Endometrial microvascular endothelial cells (primary cell): ENCODE measurements at regions not wholly inside any gene's neighbourhood (a gene's known extent, or its start where the extent isn't known, plus 50 kb on each side); places are given as distances from the start of the nearest gene placed in this dataset.

ENCODE experiments used
- in situ Hi-C: cut with HindIII; loops from 2 replicates; pipeline ENCODE4 v1.10.0; 2017; ENCODE audit warnings: low sequenced_read_pairs, low pct_unique_long_range_greater_than_20kb; ENCODE audit errors: inconsistent ontology term

DNA sequence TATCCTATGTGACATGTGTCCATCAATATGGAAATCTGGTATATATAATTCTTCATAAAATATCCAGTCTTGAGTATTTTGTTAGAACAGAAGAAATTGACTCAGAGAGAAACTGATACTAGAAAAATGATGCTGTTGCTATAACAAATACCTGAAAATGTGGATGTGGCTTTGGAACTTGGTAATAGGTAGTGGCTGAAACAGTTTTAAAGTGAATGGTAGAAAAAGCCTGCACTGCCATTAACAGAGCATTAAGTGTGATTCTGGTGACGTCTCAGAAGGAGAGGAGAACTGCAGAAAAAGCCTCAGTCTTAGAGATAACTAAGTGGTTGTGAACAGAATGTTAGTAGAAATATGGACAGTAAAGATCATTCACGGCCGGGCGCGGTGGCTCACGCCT lies 634.9 kb upstream of the ZNF608 start:
- in situ Hi-C loops: no loop called here

- in situ Hi-C loops: no loop called here
Measured at GRCh38 chr5:125384071-125384470, 637.6 kb upstream of the ZNF608 start.

- in situ Hi-C loops: no loop called here
Measured at GRCh38 chr5:125390326-125390725, 643.9 kb upstream of the ZNF608 start.

DNA sequence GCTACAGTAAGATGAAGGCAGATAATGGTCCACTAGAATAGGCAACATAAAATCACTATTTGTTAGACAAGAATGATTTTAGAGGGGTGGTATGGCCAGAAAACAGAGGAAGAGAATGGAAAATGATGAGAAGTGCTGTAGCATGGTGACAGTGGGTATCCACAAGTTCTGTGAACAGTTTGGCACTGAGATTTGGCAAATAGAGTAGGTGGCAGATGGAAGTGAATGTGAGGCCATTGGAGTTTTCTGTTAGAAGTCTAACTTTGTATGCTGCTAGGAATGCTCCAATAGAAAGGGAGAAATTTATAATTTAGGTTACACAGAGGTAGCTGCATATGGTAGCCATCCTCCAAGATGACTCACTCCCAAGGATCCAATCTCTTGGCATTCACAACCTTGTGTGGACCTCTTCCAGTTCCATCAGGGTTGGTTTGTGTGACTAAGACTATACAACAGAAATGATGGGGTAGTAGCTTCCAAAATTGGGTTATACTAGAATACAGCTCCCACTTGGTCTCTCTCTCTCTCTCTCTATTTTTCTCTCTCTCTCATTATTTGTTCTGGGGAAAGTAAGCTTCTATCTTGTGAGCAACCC lies 646.9 kb upstream of the ZNF608 start:
- in situ Hi-C loops: no loop called here

DNA sequence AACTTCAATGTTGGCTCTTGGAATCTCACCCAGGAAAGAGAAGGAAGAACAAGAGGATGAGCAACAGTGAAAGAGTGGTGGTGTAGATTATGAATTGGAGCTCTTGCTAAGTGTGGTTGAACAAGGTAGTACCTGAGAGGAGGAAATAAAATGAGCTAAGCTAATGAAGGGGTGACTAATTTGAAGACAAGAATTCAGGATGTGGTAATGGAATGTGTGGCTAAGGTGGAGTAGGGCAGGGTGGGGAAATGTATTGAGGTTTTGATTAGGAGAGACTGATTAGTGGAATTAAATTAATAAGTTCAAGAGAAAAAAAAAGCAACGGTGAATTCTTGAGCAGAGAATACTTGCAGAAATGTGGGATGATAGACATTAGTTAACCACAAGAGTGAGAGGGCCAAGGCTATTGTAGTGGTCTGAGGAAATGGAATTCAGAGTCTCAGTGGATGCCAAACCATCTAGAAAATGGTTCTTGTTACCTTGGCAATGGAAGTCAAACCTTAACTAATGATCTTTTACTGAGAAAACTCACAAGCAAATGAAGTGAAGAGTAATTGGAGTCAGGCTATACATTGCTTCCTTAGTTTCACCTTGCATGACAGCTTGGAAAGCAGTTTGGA lies 648.3 kb upstream of the ZNF608 start:
- in situ Hi-C loops: no loop called here

GRCh38 chr5:125396462-125396861 lies 650.0 kb upstream of the ZNF608 start:
- in situ Hi-C loops: no loop called here

GRCh38 chr5:125398466-125398865 lies 652.0 kb upstream of the ZNF608 start:
- in situ Hi-C loops: no loop called here

- in situ Hi-C loops: no loop called here
Measured at GRCh38 chr5:125399885-125400284, 653.4 kb upstream of the ZNF608 start.

DNA sequence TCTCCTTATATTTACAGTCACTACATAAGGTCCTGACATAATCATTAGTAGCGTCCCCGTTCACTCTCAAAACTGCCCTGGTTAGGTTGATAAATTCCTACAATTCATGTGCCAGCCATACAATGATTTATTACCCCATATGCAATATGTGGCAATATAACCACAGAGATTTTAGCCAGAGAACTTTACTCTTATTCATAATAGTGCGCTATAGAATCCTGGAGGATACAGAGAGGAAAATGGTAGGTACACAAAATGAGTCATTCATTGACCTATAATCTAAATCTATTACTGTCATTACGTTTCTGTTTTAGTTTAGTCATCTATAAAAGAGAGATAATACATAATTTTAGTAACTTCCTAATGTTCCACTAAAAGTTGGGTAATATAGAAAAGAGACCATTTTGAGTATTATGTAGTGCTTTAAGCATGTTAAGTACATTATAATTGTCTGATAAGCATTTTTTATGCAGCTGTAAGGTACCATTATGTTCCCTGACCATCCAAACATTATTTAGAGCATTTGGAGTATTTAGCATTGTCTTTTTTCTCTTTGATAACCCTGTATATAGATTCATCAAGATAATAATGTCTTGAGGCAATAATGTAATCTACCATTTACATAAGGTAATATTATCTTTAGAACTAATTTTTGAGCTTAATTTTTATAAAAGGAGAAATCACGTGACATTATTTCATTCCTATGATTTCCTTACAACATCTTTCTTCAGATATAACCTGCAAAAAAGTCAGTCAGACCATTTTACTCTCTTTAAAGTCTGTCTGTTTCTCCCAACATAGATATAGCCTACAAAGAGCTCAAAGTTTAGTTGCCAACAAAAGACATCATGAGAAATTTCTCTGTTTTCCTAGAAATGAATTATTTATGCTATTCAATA lies 655.5 kb upstream of the ZNF608 start:
- in situ Hi-C loops: no loop called here

DNA sequence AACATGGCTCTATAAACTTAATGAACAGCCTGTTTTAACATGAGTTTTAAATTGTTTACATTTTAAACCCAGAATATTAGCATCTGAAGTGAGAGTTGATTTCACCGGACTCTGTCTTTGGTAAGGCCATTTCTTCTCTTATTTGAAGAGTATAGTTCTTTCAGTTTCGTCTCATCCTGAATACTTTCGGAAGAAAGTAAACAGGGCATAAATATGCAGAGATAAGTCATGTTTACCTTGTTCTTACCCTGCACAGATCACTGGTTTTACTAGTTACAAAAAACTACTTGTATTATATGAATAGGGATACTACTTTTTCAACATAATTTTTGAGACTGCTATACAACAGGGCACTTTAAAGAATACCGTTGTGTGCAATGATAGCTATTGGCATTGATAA lies 656.3 kb upstream of the ZNF608 start:
- in situ Hi-C loops: no loop called here

DNA sequence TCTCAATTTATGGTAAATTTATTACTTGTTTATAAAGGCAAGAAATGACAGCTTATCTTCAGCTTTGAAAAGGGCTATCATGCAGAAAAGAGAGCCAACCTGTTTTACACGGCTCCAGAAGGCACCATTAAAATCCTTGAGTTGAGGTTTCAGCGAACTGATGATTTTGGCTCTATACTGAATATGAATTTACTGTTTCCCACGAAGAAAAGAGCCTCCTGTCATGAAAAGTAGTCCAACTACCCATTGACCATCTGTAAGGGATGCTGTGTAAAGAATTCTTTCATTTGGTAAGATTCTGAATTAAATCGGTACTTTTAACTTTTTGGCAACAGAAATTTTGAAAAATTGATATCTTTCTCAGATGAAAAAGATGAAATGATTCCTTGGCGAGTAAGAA lies 657.6 kb upstream of the ZNF608 start:
- in situ Hi-C loops: no loop called here

DNA sequence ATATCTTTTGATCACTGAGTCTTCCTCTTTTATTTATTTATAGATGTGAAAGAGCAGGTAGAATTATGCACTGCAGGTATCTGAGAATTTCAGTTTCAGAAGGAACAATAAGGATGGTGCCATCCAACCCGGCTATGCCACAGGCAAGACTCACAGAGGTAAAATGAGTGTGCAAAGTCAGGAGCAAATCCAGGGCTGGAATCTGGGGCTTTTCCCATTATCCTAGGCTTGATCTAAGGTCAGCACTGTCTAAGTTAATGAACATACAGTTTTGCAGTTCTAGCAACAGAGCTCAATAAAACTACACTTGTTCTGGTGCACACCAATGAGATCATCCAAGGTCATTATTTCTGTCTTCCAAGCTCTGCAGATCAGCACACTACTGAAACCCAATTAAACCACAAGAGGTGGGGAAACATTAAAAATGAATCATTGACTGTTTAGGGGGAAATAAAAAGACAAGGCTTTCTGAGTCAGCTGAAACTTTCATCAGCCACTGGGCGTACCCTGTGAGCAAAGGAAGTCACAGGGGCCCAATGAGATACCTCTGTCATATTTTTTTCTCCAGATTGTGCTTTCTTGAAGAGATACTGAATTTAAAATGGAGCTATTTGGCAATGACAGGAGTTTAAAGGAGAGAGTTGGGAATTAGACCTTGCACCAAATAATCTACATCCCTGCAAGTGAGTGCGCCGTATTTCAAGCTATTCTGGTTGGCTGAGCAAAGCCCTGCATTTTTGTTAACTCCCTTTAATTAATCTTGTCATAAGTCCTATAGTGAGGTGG lies 662.2 kb upstream of the ZNF608 start:
- in situ Hi-C loops: no loop called here

DNA sequence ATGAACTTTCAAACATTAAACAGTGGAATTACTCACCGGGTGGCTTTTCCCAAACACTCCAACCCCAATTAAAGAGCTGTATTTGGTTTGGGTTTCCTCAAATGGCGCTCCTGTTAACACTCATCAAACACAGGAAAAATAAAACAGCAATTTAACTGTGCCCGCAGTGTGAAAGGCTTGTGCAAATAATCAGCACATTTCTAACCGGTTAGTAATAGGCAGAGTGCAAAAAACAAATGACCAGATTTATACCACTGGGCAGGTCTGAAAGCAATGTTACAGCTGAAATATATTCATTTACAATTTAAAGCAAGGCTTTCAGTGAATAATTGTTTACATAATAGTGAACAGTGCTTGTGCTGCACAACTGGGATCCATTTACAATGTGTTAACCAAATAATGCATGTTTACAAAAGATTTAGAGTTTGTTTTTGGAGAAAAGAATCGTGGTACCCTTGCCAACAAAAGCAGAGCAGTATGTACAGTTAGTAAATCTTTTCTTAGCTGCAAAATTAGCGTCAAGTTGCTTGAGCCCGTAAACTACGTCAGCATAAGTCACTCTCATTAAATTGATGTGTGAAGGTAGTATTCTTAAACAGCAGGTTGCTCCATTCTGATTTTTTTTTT lies 662.9 kb upstream of the ZNF608 start:
- in situ Hi-C loops: no loop called here

DNA sequence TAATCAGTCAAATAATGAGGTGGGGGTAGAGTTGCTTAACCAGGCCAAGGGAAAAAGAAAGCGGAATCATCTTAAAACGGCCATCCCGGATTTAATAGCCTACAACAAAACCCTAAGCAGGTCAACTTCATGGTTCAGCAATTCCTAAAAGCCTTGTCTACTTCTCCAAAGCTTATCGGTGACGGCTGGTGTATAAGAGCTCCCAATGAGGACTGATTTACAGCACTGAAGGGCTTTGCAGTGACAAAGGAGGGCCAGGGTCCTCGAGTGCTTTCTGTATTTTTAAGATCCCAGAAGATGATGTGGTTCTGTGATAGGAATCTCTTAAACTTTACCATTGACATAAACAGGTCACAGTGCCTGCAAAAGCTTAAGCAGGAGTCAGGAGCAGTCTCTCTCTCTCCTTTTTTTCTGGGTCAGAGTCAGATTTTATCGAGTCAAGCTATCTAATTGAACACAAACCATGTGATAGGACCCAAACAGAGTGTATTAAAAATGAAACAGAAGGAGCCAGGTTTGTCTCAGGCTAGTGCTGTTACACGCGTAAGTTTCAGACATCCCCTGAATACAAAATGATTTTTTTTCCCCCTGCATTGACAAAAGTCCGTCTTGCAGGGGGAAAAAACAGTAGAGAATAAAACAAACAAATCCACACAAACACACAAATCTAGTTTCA lies 663.6 kb upstream of the ZNF608 start:
- in situ Hi-C loops: no loop called here

GRCh38 chr5:125410537-125411070 lies 664.2 kb upstream of the ZNF608 start:
- in situ Hi-C loops: no loop called here

GRCh38 chr5:125411071-125411743 lies 664.8 kb upstream of the ZNF608 start:
- in situ Hi-C loops: no loop called here

GRCh38 chr5:125411744-125412560 lies 665.5 kb upstream of the ZNF608 start:
- in situ Hi-C loops: no loop called here
